ENCODE measurements at regions not wholly inside any gene's neighbourhood (a gene's known extent, or its start where the extent isn't known, plus 50 kb on each side); places are given as distances from the start of the nearest gene placed in this dataset.

GRCh38 chr3:74479915-74480314 lies 134.5 kb downstream of the CNTN3 start:
- H3K27ac ChIP-seq (ENCODE audit: insufficient read depth in 1 of 2, low read depth in 1 of 2, low read length in 2 of 2, poor library complexity in 1 of 2, severe bottlenecking in 2 of 2), result no peak overlapping the region
- no peaks in the 10 kb centered on the region for H3K36me3 ChIP-seq (ENCODE audit: control insufficient read depth in 4 of 4, insufficient read depth in 4 of 4, low read length in 3 of 4)
- CTCF ChIA-PET, result no interaction called here
- H3K27me3 ChIP-seq (replicated peaks in 2 of 5; ENCODE audit: control insufficient read depth in 4 of 5, insufficient read depth in 5 of 5, low read length in 4 of 5), result no peaks in the 10 kb centered on the region
- POLR2A ChIA-PET, result no interaction called here
- no peaks in the 10 kb centered on the region for H3K9me3 ChIP-seq (ENCODE audit: control extremely low read depth in 1 of 5, control insufficient read depth in 4 of 5, insufficient read depth in 2 of 5, low read depth in 1 of 5, low read length in 4 of 5)
- H3K4me1 ChIP-seq (ENCODE audit: control extremely low read depth in 1 of 4, control insufficient read depth in 4 of 4, insufficient read depth in 4 of 4, low read length in 3 of 4), result no peaks in the 10 kb centered on the region
- no peak for DNase-seq
- no peak overlapping the region for H3K4me3 ChIP-seq (ENCODE audit: control insufficient read depth in 1 of 7, extremely low read depth in 1 of 7, insufficient read depth in 4 of 7, low read depth in 2 of 7, low read length in 6 of 7)

- Histone ChIP-seq H3K27me3 (replicated peaks in 2 of 5; ENCODE audit: control insufficient read depth in 4 of 5, insufficient read depth in 5 of 5, low read length in 4 of 5) (no peaks in the 10 kb centered on the region), H3K9me3 (ENCODE audit: control extremely low read depth in 1 of 5, control insufficient read depth in 4 of 5, insufficient read depth in 2 of 5, low read depth in 1 of 5, low read length in 4 of 5) (no peaks in the 10 kb centered on the region), H3K4me1 (ENCODE audit: control extremely low read depth in 1 of 4, control insufficient read depth in 4 of 4, insufficient read depth in 4 of 4, low read length in 3 of 4) (no peaks in the 10 kb centered on the region), H3K4me3 (ENCODE audit: control insufficient read depth in 1 of 7, extremely low read depth in 1 of 7, insufficient read depth in 4 of 7, low read depth in 2 of 7, low read length in 6 of 7) (no peak overlapping the region), H3K27ac (ENCODE audit: insufficient read depth in 1 of 2, low read depth in 1 of 2, low read length in 2 of 2, poor library complexity in 1 of 2, severe bottlenecking in 2 of 2) (no peak overlapping the region), H3K36me3 (ENCODE audit: control insufficient read depth in 4 of 4, insufficient read depth in 4 of 4, low read length in 3 of 4) (no peaks in the 10 kb centered on the region)
- DNase-seq, result no peak
- no CpG with 5 or more reads among the region's 4 CpGs for WGBS (ENCODE audit: insufficient coverage)
- ChIA-PET POLR2A (no interaction called here), CTCF (no interaction called here)
Measured at GRCh38 chr3:74470313-74470712, 144.1 kb downstream of the CNTN3 start.

- 100% methylated on average over 1 of the region's 8 CpGs for WGBS (ENCODE audit: insufficient coverage)
- H3K4me3 ChIP-seq (ENCODE audit: control insufficient read depth in 1 of 7, extremely low read depth in 1 of 7, insufficient read depth in 4 of 7, low read depth in 2 of 7, low read length in 6 of 7), result no peak overlapping the region
- POLR2A ChIA-PET, result no interaction called here
- H3K4me1 ChIP-seq (ENCODE audit: control extremely low read depth in 1 of 4, control insufficient read depth in 4 of 4, insufficient read depth in 4 of 4, low read length in 3 of 4), result no peaks in the 10 kb centered on the region
- H3K27ac ChIP-seq (ENCODE audit: insufficient read depth in 1 of 2, low read depth in 1 of 2, low read length in 2 of 2, poor library complexity in 1 of 2, severe bottlenecking in 2 of 2), result no peak overlapping the region
- no peak for DNase-seq
- no peaks in the 10 kb centered on the region for H3K27me3 ChIP-seq (replicated peaks in 2 of 5; ENCODE audit: control insufficient read depth in 4 of 5, insufficient read depth in 5 of 5, low read length in 4 of 5)
- no peaks in the 10 kb centered on the region for H3K36me3 ChIP-seq (ENCODE audit: control insufficient read depth in 4 of 4, insufficient read depth in 4 of 4, low read length in 3 of 4)
- H3K9me3 ChIP-seq (ENCODE audit: control extremely low read depth in 1 of 5, control insufficient read depth in 4 of 5, insufficient read depth in 2 of 5, low read depth in 1 of 5, low read length in 4 of 5), result no peaks in the 10 kb centered on the region
- CTCF ChIA-PET, result no interaction called here
Measured at GRCh38 chr3:74469713-74470112, 144.7 kb downstream of the CNTN3 start.

- CTCF ChIA-PET, result no interaction called here
- no peak for DNase-seq
- no peak overlapping the region for H3K4me3 ChIP-seq (ENCODE audit: control insufficient read depth in 1 of 7, extremely low read depth in 1 of 7, insufficient read depth in 4 of 7, low read depth in 2 of 7, low read length in 6 of 7)
- no peaks in the 10 kb centered on the region for H3K27me3 ChIP-seq (replicated peaks in 2 of 5; ENCODE audit: control insufficient read depth in 4 of 5, insufficient read depth in 5 of 5, low read length in 4 of 5)
- no peaks in the 10 kb centered on the region for H3K36me3 ChIP-seq (ENCODE audit: control insufficient read depth in 4 of 4, insufficient read depth in 4 of 4, low read length in 3 of 4)
- no CpG with 5 or more reads among the region's 3 CpGs for WGBS (ENCODE audit: insufficient coverage)
- no peaks in the 10 kb centered on the region for H3K4me1 ChIP-seq (ENCODE audit: control extremely low read depth in 1 of 4, control insufficient read depth in 4 of 4, insufficient read depth in 4 of 4, low read length in 3 of 4)
- no peak overlapping the region for H3K27ac ChIP-seq (ENCODE audit: insufficient read depth in 1 of 2, low read depth in 1 of 2, low read length in 2 of 2, poor library complexity in 1 of 2, severe bottlenecking in 2 of 2)
- POLR2A ChIA-PET, result no interaction called here
- H3K9me3 ChIP-seq (ENCODE audit: control extremely low read depth in 1 of 5, control insufficient read depth in 4 of 5, insufficient read depth in 2 of 5, low read depth in 1 of 5, low read length in 4 of 5), result no peaks in the 10 kb centered on the region
Measured at GRCh38 chr3:74469151-74469550, 145.3 kb downstream of the CNTN3 start.

- H3K4me1 ChIP-seq (ENCODE audit: control extremely low read depth in 1 of 4, control insufficient read depth in 4 of 4, insufficient read depth in 4 of 4, low read length in 3 of 4), result no peaks in the 10 kb centered on the region
- H3K27ac ChIP-seq (ENCODE audit: insufficient read depth in 1 of 2, low read depth in 1 of 2, low read length in 2 of 2, poor library complexity in 1 of 2, severe bottlenecking in 2 of 2), result no peak overlapping the region
- DNase-seq, result no peak
- ChIA-PET CTCF (no interaction called here), POLR2A (no interaction called here)
- no peak overlapping the region for H3K4me3 ChIP-seq (ENCODE audit: control insufficient read depth in 1 of 7, extremely low read depth in 1 of 7, insufficient read depth in 4 of 7, low read depth in 2 of 7, low read length in 6 of 7)
- H3K9me3 ChIP-seq (ENCODE audit: control extremely low read depth in 1 of 5, control insufficient read depth in 4 of 5, insufficient read depth in 2 of 5, low read depth in 1 of 5, low read length in 4 of 5), result no peaks in the 10 kb centered on the region
- H3K27me3 ChIP-seq (replicated peaks in 2 of 5; ENCODE audit: control insufficient read depth in 4 of 5, insufficient read depth in 5 of 5, low read length in 4 of 5), result no peaks in the 10 kb centered on the region
- no peaks in the 10 kb centered on the region for H3K36me3 ChIP-seq (ENCODE audit: control insufficient read depth in 4 of 4, insufficient read depth in 4 of 4, low read length in 3 of 4)
- 70% methylated on average over 3 of the region's 4 CpGs for WGBS (ENCODE audit: insufficient coverage)
Measured at GRCh38 chr3:74465715-74466410, 148.6 kb downstream of the CNTN3 start.

GRCh38 chr3:74463515-74463914 lies 150.9 kb downstream of the CNTN3 start:
- Histone ChIP-seq H3K4me1 (ENCODE audit: control extremely low read depth in 1 of 4, control insufficient read depth in 4 of 4, insufficient read depth in 4 of 4, low read length in 3 of 4) (no peaks in the 10 kb centered on the region), H3K27ac (ENCODE audit: insufficient read depth in 1 of 2, low read depth in 1 of 2, low read length in 2 of 2, poor library complexity in 1 of 2, severe bottlenecking in 2 of 2) (no peak overlapping the region), H3K27me3 (replicated peaks in 2 of 5; ENCODE audit: control insufficient read depth in 4 of 5, insufficient read depth in 5 of 5, low read length in 4 of 5) (no peaks in the 10 kb centered on the region), H3K9me3 (ENCODE audit: control extremely low read depth in 1 of 5, control insufficient read depth in 4 of 5, insufficient read depth in 2 of 5, low read depth in 1 of 5, low read length in 4 of 5) (no peaks in the 10 kb centered on the region), H3K4me3 (ENCODE audit: control insufficient read depth in 1 of 7, extremely low read depth in 1 of 7, insufficient read depth in 4 of 7, low read depth in 2 of 7, low read length in 6 of 7) (no peak overlapping the region), H3K36me3 (ENCODE audit: control insufficient read depth in 4 of 4, insufficient read depth in 4 of 4, low read length in 3 of 4) (no peaks in the 10 kb centered on the region)
- POLR2A ChIA-PET, result no interaction called here
- DNase-seq, result no peak
- CTCF ChIA-PET, result no interaction called here
- WGBS (ENCODE audit: insufficient coverage), result 60% methylated on average over 1 of the region's 4 CpGs

GRCh38 chr3:74456166-74456565 lies 158.3 kb downstream of the CNTN3 start:
- H3K36me3 ChIP-seq (ENCODE audit: control insufficient read depth in 4 of 4, insufficient read depth in 4 of 4, low read length in 3 of 4), result no peaks in the 10 kb centered on the region
- no peaks in the 10 kb centered on the region for H3K27me3 ChIP-seq (replicated peaks in 2 of 5; ENCODE audit: control insufficient read depth in 4 of 5, insufficient read depth in 5 of 5, low read length in 4 of 5)
- ChIA-PET POLR2A (no interaction called here), CTCF (no interaction called here)
- H3K27ac ChIP-seq (ENCODE audit: insufficient read depth in 1 of 2, low read depth in 1 of 2, low read length in 2 of 2, poor library complexity in 1 of 2, severe bottlenecking in 2 of 2), result no peak overlapping the region
- H3K4me1 ChIP-seq (ENCODE audit: control extremely low read depth in 1 of 4, control insufficient read depth in 4 of 4, insufficient read depth in 4 of 4, low read length in 3 of 4), result no peaks in the 10 kb centered on the region
- no peak for DNase-seq
- no peak overlapping the region for H3K4me3 ChIP-seq (ENCODE audit: control insufficient read depth in 1 of 7, extremely low read depth in 1 of 7, insufficient read depth in 4 of 7, low read depth in 2 of 7, low read length in 6 of 7)
- H3K9me3 ChIP-seq (ENCODE audit: control extremely low read depth in 1 of 5, control insufficient read depth in 4 of 5, insufficient read depth in 2 of 5, low read depth in 1 of 5, low read length in 4 of 5), result no peaks in the 10 kb centered on the region

Measured in common myeloid progenitor, CD34-positive (primary cell).